ENCODE measurements at regions not wholly inside any gene's neighbourhood (a gene's known extent, or its start where the extent isn't known, plus 50 kb on each side); places are given as distances from the start of the nearest gene placed in this dataset.

DNA sequence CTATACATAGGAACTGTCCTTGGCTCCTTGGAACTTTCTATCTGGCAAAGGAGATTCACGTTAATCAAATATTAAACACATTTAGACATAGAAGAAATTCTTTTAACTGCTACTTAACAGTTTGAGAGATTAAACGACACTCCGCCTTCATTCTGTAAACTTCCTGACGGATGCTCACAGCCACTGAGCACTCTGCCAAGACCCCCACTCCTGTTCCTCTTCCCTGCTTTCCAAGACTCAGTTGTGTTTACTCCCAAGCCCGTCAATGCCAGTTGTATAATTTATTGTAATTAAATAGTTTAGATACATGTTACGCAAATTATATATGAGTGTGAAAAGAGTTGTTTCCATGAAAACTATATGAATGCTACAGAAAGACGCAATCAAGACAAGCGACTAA, 321.4 kb upstream of the EPHA4 start:
- TF ChIP-seq, protein P1, sequence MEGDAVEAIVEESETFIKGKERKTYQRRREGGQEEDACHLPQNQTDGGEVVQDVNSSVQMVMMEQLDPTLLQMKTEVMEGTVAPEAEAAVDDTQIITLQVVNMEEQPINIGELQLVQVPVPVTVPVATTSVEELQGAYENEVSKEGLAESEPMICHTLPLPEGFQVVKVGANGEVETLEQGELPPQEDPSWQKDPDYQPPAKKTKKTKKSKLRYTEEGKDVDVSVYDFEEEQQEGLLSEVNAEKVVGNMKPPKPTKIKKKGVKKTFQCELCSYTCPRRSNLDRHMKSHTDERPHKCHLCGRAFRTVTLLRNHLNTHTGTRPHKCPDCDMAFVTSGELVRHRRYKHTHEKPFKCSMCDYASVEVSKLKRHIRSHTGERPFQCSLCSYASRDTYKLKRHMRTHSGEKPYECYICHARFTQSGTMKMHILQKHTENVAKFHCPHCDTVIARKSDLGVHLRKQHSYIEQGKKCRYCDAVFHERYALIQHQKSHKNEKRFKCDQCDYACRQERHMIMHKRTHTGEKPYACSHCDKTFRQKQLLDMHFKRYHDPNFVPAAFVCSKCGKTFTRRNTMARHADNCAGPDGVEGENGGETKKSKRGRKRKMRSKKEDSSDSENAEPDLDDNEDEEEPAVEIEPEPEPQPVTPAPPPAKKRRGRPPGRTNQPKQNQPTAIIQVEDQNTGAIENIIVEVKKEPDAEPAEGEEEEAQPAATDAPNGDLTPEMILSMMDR (conservative IDR thresholded peaks at IDR 0.05; ENCODE audit: low read depth, low read length): no peak
- no peak for TF ChIP-seq EZH2phosphoT487 (IDR thresholded peaks at IDR 0.05; ENCODE audit: borderline replicate concordance, low read length)
- no peak for TF ChIP-seq EZH2 (IDR thresholded peaks at IDR 0.05; ENCODE audit: low read length, unreplicated experiment)
